ENCODE measurements at regions not wholly inside any gene's neighbourhood (a gene's known extent, or its start where the extent isn't known, plus 50 kb on each side); places are given as distances from the start of the nearest gene placed in this dataset.
"Not testable (repeated sequence)": the region's sequence is repeated elsewhere in the genome, so short reads cannot be mapped to it uniquely, and the experiment has no call there.

DNA sequence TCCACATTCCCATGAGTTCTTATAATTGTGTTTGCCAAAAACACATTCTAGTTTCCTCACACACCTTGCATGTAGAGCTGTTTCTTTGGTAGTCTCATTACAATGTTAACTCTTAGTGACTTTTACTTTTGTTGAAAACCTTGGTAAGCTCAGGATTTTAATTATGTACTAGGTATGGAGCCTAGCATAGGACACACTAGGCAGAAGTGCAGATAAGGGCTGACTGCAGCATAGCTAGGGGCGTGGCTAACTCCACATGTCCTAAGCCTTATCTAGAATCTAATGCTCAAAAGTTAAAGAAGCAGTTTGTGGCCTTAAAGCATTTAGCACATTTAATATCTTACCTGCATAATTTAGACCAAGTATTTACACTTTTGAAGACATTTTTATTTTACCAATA is 153.7 kb upstream of the FBXO11 start:
- peaks cover 1% of the 10 kb centered on the region for H3K4me1 ChIP-seq (ENCODE audit: control insufficient read depth, extremely low read depth, insufficient read depth, low read length)
- TF ChIP-seq, protein P1, sequence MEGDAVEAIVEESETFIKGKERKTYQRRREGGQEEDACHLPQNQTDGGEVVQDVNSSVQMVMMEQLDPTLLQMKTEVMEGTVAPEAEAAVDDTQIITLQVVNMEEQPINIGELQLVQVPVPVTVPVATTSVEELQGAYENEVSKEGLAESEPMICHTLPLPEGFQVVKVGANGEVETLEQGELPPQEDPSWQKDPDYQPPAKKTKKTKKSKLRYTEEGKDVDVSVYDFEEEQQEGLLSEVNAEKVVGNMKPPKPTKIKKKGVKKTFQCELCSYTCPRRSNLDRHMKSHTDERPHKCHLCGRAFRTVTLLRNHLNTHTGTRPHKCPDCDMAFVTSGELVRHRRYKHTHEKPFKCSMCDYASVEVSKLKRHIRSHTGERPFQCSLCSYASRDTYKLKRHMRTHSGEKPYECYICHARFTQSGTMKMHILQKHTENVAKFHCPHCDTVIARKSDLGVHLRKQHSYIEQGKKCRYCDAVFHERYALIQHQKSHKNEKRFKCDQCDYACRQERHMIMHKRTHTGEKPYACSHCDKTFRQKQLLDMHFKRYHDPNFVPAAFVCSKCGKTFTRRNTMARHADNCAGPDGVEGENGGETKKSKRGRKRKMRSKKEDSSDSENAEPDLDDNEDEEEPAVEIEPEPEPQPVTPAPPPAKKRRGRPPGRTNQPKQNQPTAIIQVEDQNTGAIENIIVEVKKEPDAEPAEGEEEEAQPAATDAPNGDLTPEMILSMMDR (optimal IDR thresholded peaks at IDR 0.05 in 1 of 3, IDR thresholded peaks at IDR 0.05 in 1 of 3, conservative IDR thresholded peaks at IDR 0.05 in 1 of 3; ENCODE audit: extremely low read depth in 1 of 3, insufficient read depth in 2 of 3, low read length in 3 of 3), result no peak
- TF ChIP-seq EZH2 (IDR thresholded peaks at IDR 0.05; ENCODE audit: low read length), result no peak
- no peak overlapping the region for H3K4me2 ChIP-seq (ENCODE audit: control insufficient read depth, extremely low read depth, insufficient read depth, low read depth, low read length)
- H3K79me2 ChIP-seq (ENCODE audit: control insufficient read depth, insufficient read depth, low read length), result no peaks in the 10 kb centered on the region
- H3K27me3 ChIP-seq (ENCODE audit: control insufficient read depth, extremely low read depth, insufficient read depth, low read length), result no peaks in the 10 kb centered on the region
- H3K9me3 ChIP-seq (ENCODE audit: control insufficient read depth, low read depth, low read length), result no peaks in the 10 kb centered on the region
- dilution Hi-C loops (cut with MboI; ENCODE audit: extremely low pct_ligation_motif_present, low sequenced_read_pairs), result no loop called here
- DNase-seq (ENCODE audit: low read depth, low spot score), result no peak
- no peaks in the 10 kb centered on the region for H4K20me1 ChIP-seq (ENCODE audit: control insufficient read depth, extremely low read depth, insufficient read depth, low read length)
- H3K9ac ChIP-seq (ENCODE audit: control insufficient read depth, extremely low read depth, insufficient read depth, low read length), result no peak overlapping the region
- H2AFZ ChIP-seq (ENCODE audit: control insufficient read depth, low read length), result no peak overlapping the region
- H3K36me3 ChIP-seq (ENCODE audit: control insufficient read depth in 2 of 2, extremely low read depth in 1 of 2, insufficient read depth in 2 of 2, low read length in 2 of 2), result no peaks in the 10 kb centered on the region
- FAIRE-seq, result no peak
- H3K27ac ChIP-seq (ENCODE audit: control insufficient read depth, insufficient read depth, low read length), result no peak overlapping the region
- H3K9me1 ChIP-seq (ENCODE audit: control insufficient read depth, extremely low read depth, insufficient read depth, low read length), result no peaks in the 10 kb centered on the region
- no peak overlapping the region for H3K4me3 ChIP-seq (ENCODE audit: control insufficient read depth in 2 of 3, extremely low read depth in 1 of 3, insufficient read depth in 2 of 3, low read depth in 1 of 3, low read length in 3 of 3)

DNA sequence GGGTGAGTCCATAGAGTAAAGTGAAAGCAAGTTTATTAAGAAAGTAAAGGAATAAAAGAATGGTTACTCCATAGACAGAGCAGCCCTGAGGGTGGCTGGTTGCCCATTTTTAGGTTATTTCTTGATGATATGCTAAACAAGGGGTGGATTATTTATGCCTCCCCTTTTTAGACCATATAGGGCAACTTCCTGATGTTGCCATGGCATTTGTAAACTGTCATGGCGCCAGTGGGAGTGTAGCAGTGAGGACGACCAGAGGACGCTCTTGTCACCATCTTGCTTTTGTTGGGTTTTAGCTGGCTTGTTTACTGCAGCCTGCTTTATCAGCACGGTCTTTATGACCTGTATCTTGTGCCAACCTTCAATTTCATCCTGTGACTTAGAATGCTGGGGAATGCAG is 155.4 kb upstream of the FBXO11 start:
- H3K9me1 ChIP-seq (ENCODE audit: control insufficient read depth, extremely low read depth, insufficient read depth, low read length); H3K79me2 ChIP-seq (ENCODE audit: control insufficient read depth, insufficient read depth, low read length); dilution Hi-C loops (cut with MboI; ENCODE audit: extremely low pct_ligation_motif_present, low sequenced_read_pairs); H3K4me1 ChIP-seq (ENCODE audit: control insufficient read depth, extremely low read depth, insufficient read depth, low read length); FAIRE-seq; H3K27me3 ChIP-seq (ENCODE audit: control insufficient read depth, extremely low read depth, insufficient read depth, low read length); H3K27ac ChIP-seq (ENCODE audit: control insufficient read depth, insufficient read depth, low read length); H4K20me1 ChIP-seq (ENCODE audit: control insufficient read depth, extremely low read depth, insufficient read depth, low read length); H3K4me2 ChIP-seq (ENCODE audit: control insufficient read depth, extremely low read depth, insufficient read depth, low read depth, low read length); H3K4me3 ChIP-seq (ENCODE audit: control insufficient read depth in 2 of 3, extremely low read depth in 1 of 3, insufficient read depth in 2 of 3, low read depth in 1 of 3, low read length in 3 of 3); H3K9ac ChIP-seq (ENCODE audit: control insufficient read depth, extremely low read depth, insufficient read depth, low read length); H2AFZ ChIP-seq (ENCODE audit: control insufficient read depth, low read length); H3K36me3 ChIP-seq (ENCODE audit: control insufficient read depth in 2 of 2, extremely low read depth in 1 of 2, insufficient read depth in 2 of 2, low read length in 2 of 2); H3K9me3 ChIP-seq (ENCODE audit: control insufficient read depth, low read depth, low read length); DNase-seq (ENCODE audit: low read depth, low spot score): not testable (repeated sequence)

DNA sequence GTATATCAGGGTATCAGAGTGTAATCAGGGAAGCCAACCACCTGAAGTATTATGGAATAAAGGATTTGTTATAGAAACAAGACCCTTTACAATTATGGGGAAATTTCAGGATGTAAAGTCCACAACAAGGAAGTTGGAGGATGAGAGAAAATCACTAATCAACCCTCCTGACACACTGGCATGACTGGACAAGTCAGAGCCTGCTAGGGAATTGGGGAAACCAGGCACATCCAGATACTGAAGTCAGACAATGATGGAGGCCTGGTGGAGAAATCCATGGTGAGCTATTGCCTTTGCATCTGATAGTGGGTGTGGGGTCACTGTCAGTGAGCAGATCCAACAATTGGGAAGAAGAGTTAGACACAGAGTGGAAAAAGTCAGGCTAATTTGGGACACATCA is 158.8 kb upstream of the FBXO11 start:
- H3K9me3 ChIP-seq (ENCODE audit: control insufficient read depth, low read depth, low read length), result no peaks in the 10 kb centered on the region
- DNase-seq (ENCODE audit: low read depth, low spot score) (no peak), FAIRE-seq (peak; percentile 77)
- H3K27ac ChIP-seq (ENCODE audit: control insufficient read depth, insufficient read depth, low read length), result no peak overlapping the region
- no peaks in the 10 kb centered on the region for H3K79me2 ChIP-seq (ENCODE audit: control insufficient read depth, insufficient read depth, low read length)
- no peak overlapping the region for H3K4me3 ChIP-seq (ENCODE audit: control insufficient read depth in 2 of 3, extremely low read depth in 1 of 3, insufficient read depth in 2 of 3, low read depth in 1 of 3, low read length in 3 of 3)
- no peak overlapping the region for H3K9ac ChIP-seq (ENCODE audit: control insufficient read depth, extremely low read depth, insufficient read depth, low read length)
- no peak for TF ChIP-seq EZH2 (IDR thresholded peaks at IDR 0.05; ENCODE audit: low read length)
- TF ChIP-seq, protein P1 (optimal IDR thresholded peaks at IDR 0.05 in 1 of 3, IDR thresholded peaks at IDR 0.05 in 1 of 3, conservative IDR thresholded peaks at IDR 0.05 in 1 of 3; ENCODE audit: extremely low read depth in 1 of 3, insufficient read depth in 2 of 3, low read length in 3 of 3), result no peak
- no peaks in the 10 kb centered on the region for H3K36me3 ChIP-seq (ENCODE audit: control insufficient read depth in 2 of 2, extremely low read depth in 1 of 2, insufficient read depth in 2 of 2, low read length in 2 of 2)
- peaks cover 6% of the 10 kb centered on the region for H3K4me1 ChIP-seq (ENCODE audit: control insufficient read depth, extremely low read depth, insufficient read depth, low read length)
- no peak overlapping the region for H2AFZ ChIP-seq (ENCODE audit: control insufficient read depth, low read length)
- no peak overlapping the region for H3K4me2 ChIP-seq (ENCODE audit: control insufficient read depth, extremely low read depth, insufficient read depth, low read depth, low read length)
- dilution Hi-C loops (cut with MboI; ENCODE audit: extremely low pct_ligation_motif_present, low sequenced_read_pairs), result no loop called here
- no peaks in the 10 kb centered on the region for H3K27me3 ChIP-seq (ENCODE audit: control insufficient read depth, extremely low read depth, insufficient read depth, low read length)
- no peaks in the 10 kb centered on the region for H4K20me1 ChIP-seq (ENCODE audit: control insufficient read depth, extremely low read depth, insufficient read depth, low read length)
- no peaks in the 10 kb centered on the region for H3K9me1 ChIP-seq (ENCODE audit: control insufficient read depth, extremely low read depth, insufficient read depth, low read length)
